ENCODE measurements at regions not wholly inside any gene's neighbourhood (a gene's known extent, or its start where the extent isn't known, plus 50 kb on each side); places are given as distances from the start of the nearest gene placed in this dataset.

DNA sequence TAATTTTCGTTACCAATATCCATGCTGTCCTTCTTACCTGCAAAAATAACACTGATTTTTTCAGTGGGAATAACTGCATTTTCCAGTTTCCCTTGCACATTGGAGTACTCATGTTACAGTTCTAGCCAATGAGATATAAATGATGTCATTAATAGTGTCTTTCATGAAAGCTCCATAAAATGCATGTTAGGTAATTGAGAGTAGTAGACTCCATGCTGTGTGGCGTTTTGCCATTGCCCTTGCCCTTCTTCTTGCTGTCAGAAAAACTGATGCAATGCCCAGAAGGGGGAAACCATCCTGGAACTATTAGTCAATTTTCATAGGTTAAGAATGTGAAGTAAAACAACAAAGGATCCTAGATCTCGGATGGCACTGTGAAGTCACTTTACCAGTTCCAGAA lies 1765.3 kb downstream of the EFNA5 start:
- no peak for TF ChIP-seq CTCF (conservative IDR thresholded peaks at IDR 0.05)

DNA sequence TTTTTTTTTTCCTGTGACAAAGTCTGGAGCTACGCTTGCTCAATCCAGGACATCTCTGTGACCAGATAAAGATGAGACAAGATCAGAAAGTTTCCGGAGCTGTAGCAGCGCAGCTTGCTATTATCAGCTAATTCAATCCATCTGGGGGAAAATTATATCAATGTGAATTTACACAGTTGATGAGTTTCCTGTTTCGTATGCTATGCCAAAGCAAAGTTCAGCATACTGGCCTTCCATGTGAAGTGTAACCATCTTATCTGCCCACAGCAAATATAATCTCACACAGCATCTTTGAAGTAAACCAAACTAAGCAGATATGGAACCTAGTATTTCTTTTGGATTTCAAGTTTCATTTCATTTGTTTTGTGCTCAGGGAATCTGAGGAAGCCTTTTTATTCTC lies 1767.7 kb downstream of the EFNA5 start:
- H3K27ac ChIP-seq: peak overlapping the region; percentile 63
- no peak for TF ChIP-seq CTCF (conservative IDR thresholded peaks at IDR 0.05)

More for the DNA sequence above, 1765.3 kb downstream of the EFNA5 start:
- H3K27ac ChIP-seq: no peak overlapping the region

GRCh38 chr5:105899726-105900125 lies 1771.0 kb downstream of the EFNA5 start:
- no peak for TF ChIP-seq CTCF (conservative IDR thresholded peaks at IDR 0.05)

DNA sequence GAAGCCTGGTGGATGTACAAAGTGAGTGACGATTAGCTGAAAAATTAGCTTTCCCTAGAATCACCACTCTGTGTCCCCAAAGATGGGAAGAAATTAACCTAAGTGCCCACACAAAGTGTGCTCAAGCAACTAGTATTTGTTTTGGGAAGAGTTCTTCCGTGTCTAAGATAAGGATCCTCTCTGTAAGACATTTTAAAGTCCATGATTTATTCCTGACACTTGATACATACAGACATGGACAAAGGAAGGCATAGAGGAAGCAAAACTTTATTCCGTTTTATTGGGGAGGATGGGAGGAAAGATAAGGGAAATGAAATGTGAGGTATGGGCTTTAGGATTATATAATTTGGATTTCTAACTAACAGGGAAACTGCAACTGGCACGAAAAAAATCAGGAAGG lies 1772.6 kb downstream of the EFNA5 start:
- H3K27ac ChIP-seq: no peak overlapping the region
- TF ChIP-seq CTCF (conservative IDR thresholded peaks at IDR 0.05): no peak

More at GRCh38 chr5:105899726-105900125, 1771.0 kb downstream of the EFNA5 start:
- no peak overlapping the region for H3K27ac ChIP-seq

GRCh38 chr5:105885266-105885665 lies 1785.5 kb downstream of the EFNA5 start:
- no peak overlapping the region for H3K27ac ChIP-seq
- no peak for TF ChIP-seq CTCF (conservative IDR thresholded peaks at IDR 0.05)

- no peak for TF ChIP-seq CTCF (conservative IDR thresholded peaks at IDR 0.05)
- peak overlapping the region; percentile 63 for H3K27ac ChIP-seq
Measured at GRCh38 chr5:105882956-105883481, 1787.7 kb downstream of the EFNA5 start.

DNA sequence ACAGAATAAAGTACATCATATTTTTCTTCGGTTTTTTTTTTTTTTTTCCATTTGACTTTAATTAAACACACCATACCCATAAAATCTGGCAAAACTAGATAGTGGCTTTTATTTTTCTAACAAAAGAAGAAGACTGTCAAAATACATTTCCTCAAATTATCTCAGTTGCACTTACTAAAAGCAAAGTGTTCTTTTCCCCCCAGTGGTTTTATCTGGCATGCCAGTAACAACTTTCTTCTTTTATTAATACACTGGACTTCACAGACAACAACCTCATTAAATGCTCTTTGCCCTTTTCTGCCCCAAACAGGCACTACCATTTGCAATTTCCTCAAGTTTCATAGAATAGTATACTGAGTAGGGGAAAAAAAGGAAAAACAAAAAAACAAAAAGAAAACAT lies 1792.3 kb downstream of the EFNA5 start:
- no peak overlapping the region for H3K27ac ChIP-seq
- no peak; the same call in 1 of the 2 replicates for TF ChIP-seq CTCF (conservative IDR thresholded peaks at IDR 0.05)

All from VCaP (cell line).